Activated CD8-positive, alpha-beta T cell treated with anti-CD3 and anti-CD28 coated beads, Interleukin-2, amount 10 ng/mL, durations not matched to agents 7 days and 5 days (primary cell): ENCODE measurements at regions not wholly inside any gene's neighbourhood (a gene's known extent, or its start where the extent isn't known, plus 50 kb on each side); places are given as distances from the start of the nearest gene placed in this dataset.

Experiments used
- ATAC-seq: fragments of 150-1000 bp; cut with Tn5 transposase; one replicate; pipeline ENCODE4 v1.10.0; 2021; ENCODE audit warnings: moderate library complexity
- CTCF ChIA-PET: fragments of 350-600 bp; sonication (Branson Sonifier 250); formaldehyde crosslinking; loops from one replicate; lab custom pipeline; 2021; ENCODE audit warnings: antibody characterized with exemption; lab: Charles Lee
- POLR2A ChIA-PET: fragments of 350-600 bp; sonication (Branson Sonifier 250); formaldehyde crosslinking; loops from one replicate; lab custom pipeline; 2021; ENCODE audit warnings: antibody characterized with exemption; lab: Charles Lee
- DNase-seq: peaks from one replicate; pipeline ENCODE4 v3.0.0-alpha.2; 2020
- H3K27ac Mint-ChIP-seq: one replicate; pipeline ENCODE4 v1.8.0; 2021; ENCODE audit warnings: mild to moderate bottlenecking, mixed read lengths
- H3K27me3 Mint-ChIP-seq: one replicate; pipeline ENCODE4 v1.8.0; 2021; ENCODE audit warnings: low read depth, mixed read lengths
- H3K36me3 Mint-ChIP-seq: one replicate; pipeline ENCODE4 v1.8.0; 2021; ENCODE audit warnings: low read depth, mixed read lengths
- H3K4me1 Mint-ChIP-seq: one replicate; pipeline ENCODE4 v1.8.0; 2021; ENCODE audit warnings: low read depth, mixed read lengths
- H3K4me3 Mint-ChIP-seq: one replicate; pipeline ENCODE4 v1.8.0; 2021; ENCODE audit warnings: mild to moderate bottlenecking, mixed read lengths
- H3K9me3 Mint-ChIP-seq: one replicate; pipeline ENCODE4 v1.8.0; 2022; ENCODE audit warnings: mixed read lengths; ENCODE audit not compliant: insufficient read depth

GRCh38 chr20:41774291-41774690, 156.1 kb upstream of the CHD6 start:
- H3K27me3 Mint-ChIP-seq, result peaks cover 5% of the 10 kb centered on the region
- POLR2A ChIA-PET, result no interaction called here
- CTCF ChIA-PET, result no interaction called here
- no peak overlapping the region for H3K27ac Mint-ChIP-seq
- ATAC-seq (no peak), DNase-seq (no peak)
- no peak overlapping the region for H3K4me3 Mint-ChIP-seq
- H3K4me1 Mint-ChIP-seq, result no peaks in the 10 kb centered on the region
- H3K36me3 Mint-ChIP-seq, result no peaks in the 10 kb centered on the region
- no peaks in the 10 kb centered on the region for H3K9me3 Mint-ChIP-seq

DNA sequence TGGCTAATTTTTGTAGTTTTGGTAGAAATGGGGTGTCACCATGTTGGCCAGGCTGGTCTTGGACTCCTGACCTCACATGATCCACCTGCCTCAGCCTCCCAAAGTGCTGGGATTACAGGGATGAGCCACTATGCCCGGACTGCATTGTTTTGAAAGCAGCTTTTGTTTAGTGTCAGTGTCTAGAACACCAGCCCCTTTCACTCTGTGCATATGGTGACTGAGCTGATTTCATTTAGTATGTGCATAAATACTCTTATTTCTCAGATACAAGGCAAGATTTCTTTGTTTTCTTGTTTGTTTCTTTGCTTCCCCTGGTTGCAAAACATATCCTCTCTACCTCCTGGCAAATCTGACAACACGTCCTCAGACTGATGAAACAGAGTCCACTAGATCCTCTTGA, 152.8 kb upstream of the CHD6 start:
- no peak overlapping the region for H3K27ac Mint-ChIP-seq
- ATAC-seq (no peak), DNase-seq (no peak)
- no peaks in the 10 kb centered on the region for H3K36me3 Mint-ChIP-seq
- H3K4me1 Mint-ChIP-seq, result no peaks in the 10 kb centered on the region
- ChIA-PET POLR2A (no interaction called here), CTCF (no interaction called here)
- H3K4me3 Mint-ChIP-seq, result no peak overlapping the region
- H3K27me3 Mint-ChIP-seq, result peaks cover 5% of the 10 kb centered on the region
- H3K9me3 Mint-ChIP-seq, result no peaks in the 10 kb centered on the region

DNA sequence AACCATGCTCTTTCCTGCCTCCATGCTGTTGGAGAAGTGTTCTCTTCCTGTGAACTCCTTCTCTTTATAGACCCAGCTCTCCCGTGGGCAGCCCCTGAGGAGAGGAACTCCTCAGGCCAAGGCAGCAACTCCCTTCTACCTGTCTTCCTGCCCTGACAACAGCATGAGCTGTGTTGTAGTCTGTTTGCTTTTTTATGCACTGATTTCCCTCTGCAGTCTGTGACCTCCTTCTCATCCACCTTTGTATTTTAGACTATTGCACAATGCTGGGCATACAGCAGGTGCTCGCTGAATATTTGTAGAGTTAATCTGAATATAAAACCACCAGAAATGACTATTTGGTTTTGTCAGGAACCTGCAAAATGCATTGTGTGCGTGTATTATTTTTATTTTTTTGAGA, 152.2 kb upstream of the CHD6 start:
- peaks cover 5% of the 10 kb centered on the region for H3K27me3 Mint-ChIP-seq
- DNase-seq (no peak), ATAC-seq (no peak)
- no peak overlapping the region for H3K4me3 Mint-ChIP-seq
- no peaks in the 10 kb centered on the region for H3K9me3 Mint-ChIP-seq
- no peaks in the 10 kb centered on the region for H3K4me1 Mint-ChIP-seq
- H3K27ac Mint-ChIP-seq, result no peak overlapping the region
- POLR2A ChIA-PET, result no interaction called here
- CTCF ChIA-PET, result no interaction called here
- no peaks in the 10 kb centered on the region for H3K36me3 Mint-ChIP-seq

DNA sequence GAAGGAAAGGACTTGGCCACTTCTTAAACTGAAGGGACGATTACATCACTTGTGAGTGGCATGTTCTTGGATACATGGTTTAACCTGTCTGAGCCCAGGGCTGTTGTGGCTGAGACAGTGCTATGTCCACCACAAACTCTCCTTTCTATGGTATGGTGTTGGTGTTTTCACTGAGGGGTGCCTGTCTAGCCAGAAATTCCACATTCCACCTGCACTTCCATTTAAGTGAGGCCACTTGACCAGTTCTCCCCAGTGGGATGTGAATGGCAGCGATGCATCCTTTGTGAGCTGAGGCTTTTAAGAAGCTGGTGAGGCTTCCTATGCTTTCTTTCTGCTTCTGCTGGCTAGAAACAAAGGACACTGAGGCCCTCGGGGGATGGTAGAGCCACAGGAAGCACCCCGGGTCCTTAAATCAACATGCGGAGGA, 151.4 kb upstream of the CHD6 start:
- ChIA-PET POLR2A (no interaction called here), CTCF (no interaction called here)
- H3K27me3 Mint-ChIP-seq, result peaks cover 5% of the 10 kb centered on the region
- H3K9me3 Mint-ChIP-seq, result no peaks in the 10 kb centered on the region
- DNase-seq (no peak), ATAC-seq (no peak)
- H3K4me3 Mint-ChIP-seq, result no peak overlapping the region
- no peaks in the 10 kb centered on the region for H3K4me1 Mint-ChIP-seq
- no peak overlapping the region for H3K27ac Mint-ChIP-seq
- no peaks in the 10 kb centered on the region for H3K36me3 Mint-ChIP-seq

GRCh38 chr20:41750137-41750536, 132.0 kb upstream of the CHD6 start:
- Mint-ChIP-seq H3K9me3 (no peaks in the 10 kb centered on the region), H3K27me3 (peaks cover 8% of the 10 kb centered on the region), H3K4me3 (no peak overlapping the region), H3K27ac (no peak overlapping the region), H3K4me1 (no peaks in the 10 kb centered on the region), H3K36me3 (no peaks in the 10 kb centered on the region)
- ChIA-PET POLR2A (no interaction called here), CTCF (no interaction called here)
- ATAC-seq (no peak), DNase-seq (no peak)

DNA sequence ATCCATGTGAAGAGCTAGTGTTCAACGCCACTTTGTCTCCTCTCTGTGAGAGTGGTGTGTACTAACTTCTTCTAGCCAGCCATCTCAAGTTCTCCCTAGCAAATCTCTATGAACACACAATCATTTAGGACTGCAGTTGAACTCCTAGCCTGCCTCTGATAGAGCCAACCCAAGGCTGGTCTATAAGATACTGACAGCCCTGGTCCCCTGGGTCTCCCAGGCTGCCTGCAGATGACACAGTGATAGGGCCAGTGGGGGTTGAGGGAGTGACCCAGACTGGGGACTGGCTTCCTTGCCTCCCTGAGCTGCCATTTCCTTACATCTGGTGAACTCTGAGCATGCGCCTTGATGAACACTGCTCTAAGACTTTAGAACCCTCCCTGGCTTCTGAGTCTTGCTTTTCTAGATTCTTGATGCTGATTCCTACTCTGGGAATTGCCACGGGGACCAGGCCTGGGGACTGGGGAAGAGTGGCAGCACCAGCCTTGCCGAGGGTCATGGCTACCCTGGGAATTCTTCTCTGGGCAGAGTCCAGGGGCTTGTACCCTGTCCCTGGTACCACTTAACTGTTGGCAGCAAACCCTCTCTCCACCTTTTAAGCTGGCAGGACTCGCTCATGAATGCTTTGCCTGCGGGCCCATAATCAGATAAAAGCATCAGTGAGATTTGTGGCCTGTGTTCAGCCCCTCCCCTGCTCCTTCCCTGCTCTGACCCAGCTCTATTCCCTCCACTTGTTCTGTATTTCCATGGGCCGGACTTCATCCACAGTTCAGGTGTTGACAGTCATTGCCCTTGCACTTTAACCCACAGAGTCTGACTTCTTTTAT, 130.8 kb upstream of the CHD6 start:
- no peak for ATAC-seq

GRCh38 chr20:41748051-41748450, 129.9 kb upstream of the CHD6 start:
- Mint-ChIP-seq H3K9me3 (no peaks in the 10 kb centered on the region), H3K36me3 (no peaks in the 10 kb centered on the region), H3K27ac (no peak overlapping the region), H3K4me1 (no peaks in the 10 kb centered on the region), H3K27me3 (peaks cover 18% of the 10 kb centered on the region), H3K4me3 (no peak overlapping the region)
- POLR2A ChIA-PET, result no interaction called here
- ATAC-seq (no peak), DNase-seq (no peak)
- CTCF ChIA-PET, result no interaction called here

More for the DNA sequence above, 130.8 kb upstream of the CHD6 start:
- Mint-ChIP-seq H3K27me3 (peaks cover 18% of the 10 kb centered on the region), H3K27ac (no peak overlapping the region), H3K9me3 (no peaks in the 10 kb centered on the region), H3K36me3 (no peaks in the 10 kb centered on the region), H3K4me3 (no peak overlapping the region), H3K4me1 (no peaks in the 10 kb centered on the region)
- POLR2A ChIA-PET, result no interaction called here
- no peak for DNase-seq
- CTCF ChIA-PET, result no interaction called here

DNA sequence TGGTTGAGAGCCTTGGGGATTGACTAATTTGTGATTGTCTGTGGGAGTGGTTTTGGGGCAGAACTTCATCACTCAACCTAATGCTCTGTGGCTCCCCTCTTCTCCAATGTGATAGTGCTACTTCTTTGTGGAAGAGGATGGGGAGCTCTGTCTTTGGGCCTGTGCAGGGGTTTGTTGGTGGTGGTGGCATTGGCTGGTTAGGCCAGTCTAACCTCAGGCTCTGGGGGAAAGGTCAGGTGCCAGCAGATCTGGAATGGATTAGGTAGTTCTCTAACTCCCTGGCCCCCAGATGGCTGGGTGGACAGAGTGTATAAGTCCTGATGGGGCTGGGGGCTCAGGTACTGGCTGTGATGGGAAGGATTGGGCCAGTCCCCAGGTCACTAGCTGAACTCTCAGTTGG, 129.0 kb upstream of the CHD6 start:
- DNase-seq (no peak), ATAC-seq (no peak)
- no peak overlapping the region for H3K4me3 Mint-ChIP-seq
- H3K9me3 Mint-ChIP-seq, result no peaks in the 10 kb centered on the region
- peaks cover 18% of the 10 kb centered on the region for H3K27me3 Mint-ChIP-seq
- ChIA-PET POLR2A (no interaction called here), CTCF (no interaction called here)
- H3K36me3 Mint-ChIP-seq, result no peaks in the 10 kb centered on the region
- no peak overlapping the region for H3K27ac Mint-ChIP-seq
- no peaks in the 10 kb centered on the region for H3K4me1 Mint-ChIP-seq

- Mint-ChIP-seq H3K4me3 (no peak overlapping the region), H3K27ac (no peak overlapping the region), H3K36me3 (no peaks in the 10 kb centered on the region), H3K4me1 (no peaks in the 10 kb centered on the region), H3K27me3 (peaks cover 21% of the 10 kb centered on the region), H3K9me3 (no peaks in the 10 kb centered on the region)
- ChIA-PET CTCF (no interaction called here), POLR2A (no interaction called here)
- DNase-seq (no peak), ATAC-seq (no peak)
Observed at GRCh38 chr20:41746635-41747034, 128.5 kb upstream of the CHD6 start.

DNA sequence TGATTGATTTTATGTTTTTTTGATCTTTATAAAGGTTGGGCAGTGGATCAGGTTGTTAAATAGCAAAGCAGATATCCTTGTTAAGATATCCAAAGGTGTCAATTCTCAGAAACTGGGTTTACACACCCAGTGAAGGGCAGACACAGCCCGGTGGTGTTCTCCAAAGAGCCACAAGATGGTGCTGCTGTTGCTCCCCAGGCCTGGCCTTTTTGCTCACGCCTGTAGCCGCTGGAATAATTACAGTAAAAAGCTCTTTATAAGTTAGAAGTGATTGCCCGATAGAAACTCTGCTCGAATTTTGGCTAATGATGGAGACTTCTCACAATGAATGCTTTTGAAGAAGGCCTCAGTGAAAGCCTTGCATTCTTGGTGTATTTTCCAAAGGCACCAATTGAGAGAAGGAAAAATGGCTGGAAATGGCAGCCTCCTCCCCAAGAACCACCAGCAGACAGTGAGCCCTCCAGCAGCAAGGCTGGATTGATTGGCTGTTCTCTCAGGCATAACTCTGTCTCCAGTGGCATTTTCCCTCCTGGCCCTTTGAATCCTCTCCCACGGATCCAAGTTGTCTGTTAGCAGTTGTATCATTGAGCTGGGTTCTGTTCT, 120.5 kb upstream of the CHD6 start:
- Mint-ChIP-seq H3K27me3 (peaks cover 2% of the 10 kb centered on the region), H3K9me3 (no peaks in the 10 kb centered on the region), H3K27ac (no peak overlapping the region), H3K36me3 (no peaks in the 10 kb centered on the region), H3K4me1 (no peaks in the 10 kb centered on the region), H3K4me3 (no peak overlapping the region)
- ChIA-PET CTCF (interaction anchor here (0.6 to 2.2 kb wide), 10 partner anchors 8 to 1670 kb away, joined by 3 to 9 read pairs (median 3); no protein-coding TSS in a partner anchor), POLR2A (no interaction called here)
- peak; percentile 55 for DNase-seq
- peak; percentile 71 for ATAC-seq

DNA sequence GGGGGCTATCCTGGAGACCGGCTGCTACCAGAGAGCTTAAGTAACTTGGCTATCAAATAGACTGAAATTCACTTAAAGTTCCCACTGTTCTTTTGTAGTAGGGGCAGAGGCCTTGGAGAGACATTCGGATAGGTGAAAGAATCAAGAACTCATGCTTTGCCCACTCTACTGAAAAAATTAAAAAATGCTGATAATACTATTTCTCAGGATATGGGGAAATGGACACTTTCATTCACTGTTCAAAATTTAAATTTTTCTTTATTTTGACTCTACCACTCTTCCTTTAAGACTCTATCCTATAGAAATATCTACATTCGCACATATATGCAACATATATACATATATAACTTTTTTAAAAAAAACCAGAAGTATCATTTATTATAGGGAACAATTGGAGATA, 117.8 kb upstream of the CHD6 start:
- no peaks in the 10 kb centered on the region for H3K9me3 Mint-ChIP-seq
- no peak overlapping the region for H3K27ac Mint-ChIP-seq
- DNase-seq (no peak), ATAC-seq (no peak)
- H3K36me3 Mint-ChIP-seq, result no peaks in the 10 kb centered on the region
- ChIA-PET POLR2A (no interaction called here), CTCF (no interaction called here)
- H3K4me1 Mint-ChIP-seq, result no peaks in the 10 kb centered on the region
- H3K27me3 Mint-ChIP-seq, result no peaks in the 10 kb centered on the region
- no peak overlapping the region for H3K4me3 Mint-ChIP-seq

DNA sequence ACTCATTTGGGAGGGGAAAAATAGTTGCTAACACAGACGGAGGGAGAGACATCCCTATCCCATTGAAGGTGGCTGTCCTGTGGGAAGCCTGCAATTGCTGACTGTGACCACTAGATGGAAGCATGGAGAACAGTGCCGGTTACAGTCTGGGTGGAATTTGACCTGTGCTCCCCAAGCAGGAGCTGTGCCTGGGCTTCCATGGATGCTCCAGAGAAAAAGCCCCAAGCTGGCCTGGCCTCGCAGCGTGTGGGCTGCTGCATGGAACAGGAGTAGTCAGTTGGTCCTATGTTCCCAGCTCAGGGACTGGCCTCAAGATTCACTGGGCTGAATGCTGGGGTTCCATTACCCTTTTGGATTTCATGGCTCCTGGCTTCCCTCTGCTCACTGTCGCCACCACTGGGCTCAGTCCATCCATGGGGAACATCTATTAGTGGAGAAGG, 116.3 kb upstream of the CHD6 start:
- peak; percentile 46 for DNase-seq
- Mint-ChIP-seq H3K4me1 (no peaks in the 10 kb centered on the region), H3K27me3 (no peaks in the 10 kb centered on the region), H3K4me3 (no peak overlapping the region), H3K27ac (no peak overlapping the region), H3K9me3 (no peaks in the 10 kb centered on the region), H3K36me3 (no peaks in the 10 kb centered on the region)
- POLR2A ChIA-PET, result no interaction called here
- CTCF ChIA-PET, result interaction anchor here (0.6 to 1.8 kb wide), 5 partner anchors 9 to 1675 kb away, joined by 3 to 6 read pairs (median 5); no protein-coding TSS in a partner anchor
- ATAC-seq, result no peak
